HG03060 (cell line): ENCODE measurements at regions not wholly inside any gene's neighbourhood (a gene's known extent, or its start where the extent isn't known, plus 50 kb on each side); places are given as distances from the start of the nearest gene placed in this dataset.

Experiments
- ATAC-seq: cut with Tn5 transposase; IDR thresholded peaks from one replicate; pipeline ENCODE4 v1.9.1; 2021; ENCODE audit warnings: low read depth, moderate number of reproducible peaks; ENCODE audit not compliant: unreplicated experiment

- ATAC-seq: no peak
Observed at GRCh38 chrX:45274576-45274975, 73.9 kb upstream of the DIPK2B start.

DNA sequence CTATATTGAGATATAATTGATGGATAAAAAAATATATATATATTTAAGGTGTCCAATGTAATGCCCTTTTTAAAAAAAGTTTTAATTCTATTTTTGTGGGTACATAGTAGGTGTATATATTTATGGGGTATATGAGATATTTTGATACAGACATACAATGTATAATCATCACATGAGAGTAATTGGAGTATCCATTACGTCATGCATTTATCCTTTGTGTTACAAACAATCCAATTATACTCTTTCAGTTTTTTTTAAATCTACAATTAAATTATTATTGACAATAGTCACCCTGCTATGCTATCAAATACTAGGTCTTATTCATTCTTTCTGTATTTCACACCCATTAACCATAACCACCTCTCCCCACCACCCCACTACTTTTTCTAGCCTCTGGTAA is 66.3 kb upstream of the DIPK2B start:
- no peak for ATAC-seq

DNA sequence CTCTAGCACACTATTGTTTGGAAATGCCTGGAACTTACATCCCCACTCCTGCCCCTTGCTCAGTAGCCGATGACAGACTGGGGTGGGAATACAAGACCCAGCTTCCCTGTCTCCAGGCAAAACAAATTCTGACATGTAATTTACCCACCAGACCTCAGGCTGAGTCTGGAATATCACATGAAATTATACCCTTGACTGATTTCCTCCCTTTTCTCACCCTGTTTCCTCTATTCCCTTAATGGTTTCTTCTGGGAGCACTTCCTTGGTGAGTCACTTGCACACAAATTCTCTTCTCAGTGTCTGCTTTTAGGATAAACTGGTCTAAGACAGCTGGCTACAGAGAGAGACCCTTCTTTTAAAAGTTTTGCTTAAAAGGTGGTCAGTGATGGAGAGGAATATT is 65.8 kb upstream of the DIPK2B start:
- no peak for ATAC-seq

GRCh38 chrX:45264865-45265264 is 64.2 kb upstream of the DIPK2B start:
- no peak for ATAC-seq

GRCh38 chrX:45261471-45261870 is 60.8 kb upstream of the DIPK2B start:
- no peak for ATAC-seq

DNA sequence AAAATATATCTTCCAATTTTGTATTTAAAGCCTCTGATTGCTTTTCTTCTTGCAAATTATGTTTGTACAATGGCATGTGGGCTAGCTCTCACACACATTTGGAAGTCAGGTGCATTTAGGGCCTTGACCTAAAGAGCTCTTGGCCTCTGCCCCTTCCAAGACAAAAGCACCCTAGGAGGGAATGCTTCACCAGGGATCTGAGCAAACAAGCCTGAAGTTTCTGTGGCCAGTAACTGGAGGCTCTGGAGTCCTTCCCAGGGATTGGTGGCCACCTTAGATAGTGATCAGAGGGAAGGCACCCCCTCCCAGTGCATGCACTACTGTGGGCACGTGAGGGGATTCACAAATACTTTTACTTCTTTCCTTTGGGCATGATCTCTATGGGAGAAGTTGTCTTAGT is 60.3 kb upstream of the DIPK2B start:
- no peak for ATAC-seq

- ATAC-seq: no peak
Observed at GRCh38 chrX:45258731-45259402, 58.2 kb upstream of the DIPK2B start.
